Neuron (in vitro differentiated cells): ENCODE measurements at regions not wholly inside any gene's neighbourhood (a gene's known extent, or its start where the extent isn't known, plus 50 kb on each side); places are given as distances from the start of the nearest gene placed in this dataset.

Source experiments
- H2AFZ ChIP-seq: one replicate; pipeline ENCODE4 v1.6.1; 2013; ENCODE audit warnings: low read depth, mild to moderate bottlenecking, inconsistent platforms, low read length, moderate library complexity
- H3K27me3 ChIP-seq: one replicate; pipeline ENCODE4 v1.6.1; 2013; ENCODE audit warnings: low read length; ENCODE audit not compliant: insufficient read depth
- H3K36me3 ChIP-seq: one replicate; pipeline ENCODE4 v1.6.1; 2013; ENCODE audit warnings: low read length; ENCODE audit not compliant: insufficient read depth
- H3K4me1 ChIP-seq: one replicate; pipeline ENCODE4 v1.6.1; 2013; ENCODE audit warnings: low read length; ENCODE audit not compliant: insufficient read depth
- H3K4me3 ChIP-seq: 2 replicates; pipeline ENCODE4 v1.5.1; 2013; ENCODE audit warnings: mild to moderate bottlenecking, low read length, moderate library complexity
- H3K9me3 ChIP-seq: one replicate; pipeline ENCODE4 v1.6.1; 2013; ENCODE audit warnings: low read length

DNA sequence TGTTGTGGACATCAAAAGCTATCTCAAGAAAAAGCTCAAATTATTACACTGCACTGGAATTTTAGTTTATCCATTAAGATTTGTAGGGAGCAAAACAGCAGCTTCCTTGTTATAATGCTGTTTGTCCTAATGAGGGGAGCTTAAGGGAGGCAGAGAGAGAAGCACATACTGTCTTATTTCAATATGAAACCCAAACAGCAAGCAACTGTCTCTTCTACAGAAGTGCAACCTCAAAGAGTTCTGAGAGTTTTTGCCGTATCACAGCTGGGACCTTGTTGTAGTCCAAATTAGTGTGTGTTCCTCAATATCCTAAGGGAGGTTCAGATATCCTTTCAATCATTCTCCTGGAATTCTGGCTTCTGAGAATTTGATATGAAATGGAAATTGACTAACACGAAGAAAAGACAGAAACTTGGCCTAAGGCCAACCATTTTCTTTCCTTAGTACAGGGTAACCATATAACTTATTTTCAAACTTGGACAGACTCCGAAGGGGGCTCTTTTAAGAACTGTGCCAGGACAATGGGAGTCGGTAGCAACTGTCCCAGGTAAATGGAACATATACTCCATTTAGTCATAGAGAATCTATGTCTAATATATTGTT is 149.3 kb upstream of the CCN2 start:
- Histone ChIP-seq H3K4me3 (no peak overlapping the region), H2AFZ (no peak overlapping the region), H3K27me3 (no peaks in the 10 kb centered on the region), H3K4me1 (no peaks in the 10 kb centered on the region), H3K36me3 (no peaks in the 10 kb centered on the region), H3K9me3 (no peaks in the 10 kb centered on the region)

DNA sequence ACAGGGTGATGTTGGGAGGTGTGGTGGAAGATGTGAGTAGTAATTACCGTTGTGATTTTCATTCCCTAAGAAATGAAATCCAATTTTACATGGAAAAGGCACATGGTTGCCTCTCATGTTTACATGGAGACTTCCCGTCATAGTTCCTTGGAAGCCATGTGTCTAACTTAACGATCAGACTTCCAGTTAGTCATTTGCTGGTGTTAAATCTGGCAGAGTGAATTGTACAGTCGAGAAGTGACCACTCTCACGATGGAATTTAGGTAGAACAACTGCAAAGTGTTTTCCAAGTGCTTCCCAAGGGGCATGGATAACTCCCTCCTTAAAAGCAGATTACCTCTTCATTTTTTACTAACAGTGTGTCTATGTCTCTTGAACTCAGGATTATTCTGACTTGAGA is 145.8 kb upstream of the CCN2 start:
- Histone ChIP-seq H2AFZ (no peak overlapping the region), H3K4me1 (no peaks in the 10 kb centered on the region), H3K9me3 (no peaks in the 10 kb centered on the region), H3K4me3 (no peak overlapping the region), H3K36me3 (no peaks in the 10 kb centered on the region), H3K27me3 (no peaks in the 10 kb centered on the region)

DNA sequence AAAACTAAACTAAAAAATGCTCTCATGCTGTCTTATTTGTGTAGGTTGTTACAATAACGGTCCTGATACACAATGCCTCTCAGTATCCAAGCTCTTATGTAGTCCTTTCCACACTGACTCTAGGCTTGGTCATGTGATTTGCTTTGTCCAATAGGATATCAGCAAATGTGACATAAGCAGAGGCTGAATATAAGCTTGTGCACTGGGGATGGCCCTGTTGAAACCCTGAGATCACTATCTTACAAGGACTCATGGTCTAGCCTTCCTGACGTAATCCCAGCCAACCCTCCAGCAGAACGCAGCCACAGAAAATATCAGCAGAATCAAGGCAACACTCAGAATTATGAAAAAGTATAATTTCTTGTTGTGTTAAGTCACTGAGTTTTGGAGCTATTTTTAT is 145.1 kb upstream of the CCN2 start:
- H3K4me1 ChIP-seq, result no peaks in the 10 kb centered on the region
- H3K9me3 ChIP-seq, result no peaks in the 10 kb centered on the region
- no peak overlapping the region for H3K4me3 ChIP-seq
- H3K36me3 ChIP-seq, result no peaks in the 10 kb centered on the region
- H2AFZ ChIP-seq, result no peak overlapping the region
- no peaks in the 10 kb centered on the region for H3K27me3 ChIP-seq

DNA sequence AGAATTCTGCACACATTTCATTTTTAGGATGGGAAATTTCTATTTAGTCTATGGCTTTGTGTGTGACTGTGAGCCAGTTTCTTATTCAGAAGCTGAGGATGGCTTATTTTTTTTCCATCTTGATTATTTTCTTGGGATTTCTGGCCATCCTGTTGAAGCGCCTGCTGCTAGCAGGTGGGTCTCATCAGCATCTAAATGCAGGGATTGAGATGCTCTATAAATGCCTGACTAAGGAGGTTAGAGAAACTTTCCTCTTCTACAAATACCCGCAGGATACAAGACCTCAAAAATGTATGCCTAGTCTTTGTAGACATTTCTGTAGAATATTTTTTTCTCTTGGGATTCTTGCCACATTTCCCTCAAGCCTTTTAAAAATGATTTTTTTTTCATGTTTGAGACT is 138.0 kb upstream of the CCN2 start:
- Histone ChIP-seq H3K4me1 (peaks cover 27% of the 10 kb centered on the region), H3K27me3 (no peaks in the 10 kb centered on the region), H3K9me3 (peaks cover 4% of the 10 kb centered on the region), H3K36me3 (no peaks in the 10 kb centered on the region), H2AFZ (no peak overlapping the region), H3K4me3 (no peak overlapping the region)

DNA sequence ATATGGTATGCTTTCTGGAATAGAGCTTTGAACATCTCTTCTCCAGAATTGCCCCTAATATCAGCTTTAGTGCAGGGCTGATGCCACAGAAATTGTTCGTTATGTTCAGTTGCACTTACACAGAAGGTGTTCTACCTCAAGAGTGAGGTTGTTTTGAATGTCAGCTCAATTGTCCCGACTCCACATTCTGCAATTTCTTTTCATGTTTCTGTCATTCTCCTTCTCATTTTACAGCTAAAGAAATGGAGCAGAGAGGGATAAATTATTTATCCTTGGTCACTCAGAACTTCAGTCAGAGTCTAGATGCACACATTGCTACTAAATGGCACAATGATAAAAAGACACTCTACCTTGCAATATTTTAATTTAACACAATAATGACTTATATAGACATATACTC is 137.0 kb upstream of the CCN2 start:
- Histone ChIP-seq H3K4me1 (peaks cover 27% of the 10 kb centered on the region), H3K9me3 (peaks cover 4% of the 10 kb centered on the region), H2AFZ (no peak overlapping the region), H3K27me3 (no peaks in the 10 kb centered on the region), H3K36me3 (no peaks in the 10 kb centered on the region), H3K4me3 (no peak overlapping the region)

DNA sequence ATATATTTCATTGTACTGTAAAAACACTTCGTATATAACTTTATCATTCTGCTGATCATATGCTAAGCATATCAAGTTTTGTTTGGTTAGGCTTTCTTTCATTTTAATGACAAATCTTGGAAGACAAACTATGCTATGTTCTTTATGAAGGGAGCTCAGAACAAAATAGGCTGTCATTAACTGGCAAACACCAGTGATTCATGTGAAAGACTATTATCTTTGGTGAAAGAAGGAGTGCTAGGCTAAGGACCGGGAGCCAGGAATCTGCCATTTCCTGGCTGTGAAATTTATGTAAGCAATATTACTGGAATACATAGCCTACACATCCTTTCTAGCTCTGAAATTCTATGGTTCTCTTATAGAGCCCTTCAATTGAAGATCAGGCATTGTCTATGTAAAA is 136.2 kb upstream of the CCN2 start:
- H3K27me3 ChIP-seq, result no peaks in the 10 kb centered on the region
- H3K9me3 ChIP-seq, result peaks cover 4% of the 10 kb centered on the region
- H3K36me3 ChIP-seq, result no peaks in the 10 kb centered on the region

DNA sequence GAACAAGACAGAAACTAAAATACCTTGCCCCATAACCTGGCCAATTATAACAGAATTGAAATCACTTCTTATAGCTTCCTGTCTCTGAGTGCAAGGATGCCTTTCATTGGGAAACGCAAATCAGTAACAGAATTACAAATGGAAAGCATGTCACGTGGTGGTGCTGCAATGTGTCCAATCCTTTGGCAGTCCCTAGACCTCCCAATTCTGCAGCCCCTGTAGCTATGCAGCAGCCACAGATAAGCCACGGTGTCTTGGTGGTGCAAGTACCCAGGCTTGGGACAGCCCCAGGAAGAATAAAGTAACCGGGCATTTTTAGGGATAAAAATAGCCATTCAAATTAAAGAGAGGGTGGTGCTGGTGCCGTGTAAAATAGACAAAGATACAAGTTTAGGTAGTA is 134.6 kb upstream of the CCN2 start:
- Histone ChIP-seq H2AFZ (peak overlapping the region; percentile 85), H3K27me3 (no peaks in the 10 kb centered on the region), H3K9me3 (peaks cover 2% of the 10 kb centered on the region), H3K4me3 (no peak overlapping the region), H3K36me3 (no peaks in the 10 kb centered on the region), H3K4me1 (peaks cover 27% of the 10 kb centered on the region)

More for the DNA sequence above, 136.2 kb upstream of the CCN2 start:
- Histone ChIP-seq H2AFZ (peak overlapping the region; percentile 1), H3K4me3 (no peak overlapping the region), H3K4me1 (peaks cover 27% of the 10 kb centered on the region)

DNA sequence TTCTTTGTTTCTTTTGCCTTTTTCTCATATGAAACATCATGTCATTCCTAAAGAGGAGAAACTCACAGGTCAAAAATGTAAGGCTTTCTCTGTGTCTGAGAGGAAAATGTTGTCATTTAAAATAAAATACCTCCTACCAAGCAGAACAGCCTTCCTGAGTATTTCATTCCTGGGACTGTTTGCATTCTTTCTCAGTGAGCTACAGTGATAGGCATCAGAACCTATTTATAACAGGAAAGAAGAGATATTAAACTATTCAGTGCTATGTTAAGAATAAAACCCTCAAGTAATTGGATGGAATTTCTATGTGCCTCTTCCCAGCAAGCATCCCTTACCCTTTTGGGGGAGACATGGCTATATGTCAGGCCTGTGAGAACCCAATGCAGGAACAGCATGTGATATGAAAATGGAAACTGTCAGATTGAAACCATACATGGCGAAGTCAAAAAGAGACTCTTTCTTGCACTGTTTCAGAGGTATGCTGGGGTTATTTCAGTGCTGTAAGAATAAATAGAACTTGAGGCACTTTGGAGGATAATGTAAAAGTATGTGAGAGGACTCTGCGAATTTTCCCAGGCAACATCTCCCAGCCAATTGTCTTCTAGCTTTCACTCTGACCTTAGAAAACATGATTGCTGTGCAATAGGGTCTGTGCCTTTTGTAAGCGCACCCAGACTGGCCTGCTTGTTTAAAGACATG is 133.8 kb upstream of the CCN2 start:
- no peaks in the 10 kb centered on the region for H3K27me3 ChIP-seq
- peak overlapping the region; percentile 85 for H2AFZ ChIP-seq
- H3K9me3 ChIP-seq, result no peaks in the 10 kb centered on the region
- H3K36me3 ChIP-seq, result no peaks in the 10 kb centered on the region
- peaks cover 27% of the 10 kb centered on the region for H3K4me1 ChIP-seq
- no peak overlapping the region for H3K4me3 ChIP-seq

DNA sequence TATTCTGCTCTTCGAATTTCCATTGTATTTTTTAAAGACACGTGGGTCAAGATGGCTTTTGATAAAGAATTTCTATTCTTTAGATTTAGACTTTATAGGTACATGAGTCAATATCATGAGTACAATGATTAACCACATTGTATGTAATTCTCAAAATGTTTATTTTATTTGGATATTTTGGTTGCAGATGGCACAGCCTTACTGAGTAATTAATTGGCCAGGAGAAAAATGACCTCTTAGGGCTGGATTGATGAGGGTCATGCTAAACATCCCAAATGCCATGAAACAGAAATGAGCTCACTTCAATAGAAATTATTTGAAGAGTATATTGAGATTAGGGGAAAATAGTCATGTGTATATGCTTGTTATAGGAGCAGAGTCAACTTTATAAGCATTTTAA is 131.2 kb upstream of the CCN2 start:
- no peaks in the 10 kb centered on the region for H3K36me3 ChIP-seq
- H2AFZ ChIP-seq, result no peak overlapping the region
- no peaks in the 10 kb centered on the region for H3K27me3 ChIP-seq
- no peak overlapping the region for H3K4me3 ChIP-seq
- H3K9me3 ChIP-seq, result no peaks in the 10 kb centered on the region
- H3K4me1 ChIP-seq, result peaks cover 22% of the 10 kb centered on the region

DNA sequence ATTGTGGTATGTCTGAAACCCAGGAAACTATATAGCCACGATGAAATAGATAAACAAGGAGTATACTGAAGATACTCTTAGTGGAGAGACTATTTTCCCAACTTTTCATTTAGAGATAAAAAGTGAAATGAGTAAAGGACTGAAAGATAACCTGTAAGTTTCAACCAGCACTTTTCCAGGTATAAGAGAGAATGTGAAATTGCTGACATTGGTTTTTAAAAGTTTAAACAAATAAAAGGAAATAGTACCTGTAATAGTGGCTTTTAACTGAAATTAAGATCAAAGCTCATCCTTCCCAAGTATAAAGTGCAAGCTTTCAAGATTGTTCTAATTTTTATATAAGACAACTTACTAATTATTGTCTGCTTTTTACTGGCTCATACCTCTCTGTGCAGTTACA is 130.2 kb upstream of the CCN2 start:
- Histone ChIP-seq H3K9me3 (no peaks in the 10 kb centered on the region), H2AFZ (no peak overlapping the region), H3K27me3 (no peaks in the 10 kb centered on the region), H3K4me1 (peaks cover 17% of the 10 kb centered on the region), H3K36me3 (no peaks in the 10 kb centered on the region), H3K4me3 (no peak overlapping the region)

DNA sequence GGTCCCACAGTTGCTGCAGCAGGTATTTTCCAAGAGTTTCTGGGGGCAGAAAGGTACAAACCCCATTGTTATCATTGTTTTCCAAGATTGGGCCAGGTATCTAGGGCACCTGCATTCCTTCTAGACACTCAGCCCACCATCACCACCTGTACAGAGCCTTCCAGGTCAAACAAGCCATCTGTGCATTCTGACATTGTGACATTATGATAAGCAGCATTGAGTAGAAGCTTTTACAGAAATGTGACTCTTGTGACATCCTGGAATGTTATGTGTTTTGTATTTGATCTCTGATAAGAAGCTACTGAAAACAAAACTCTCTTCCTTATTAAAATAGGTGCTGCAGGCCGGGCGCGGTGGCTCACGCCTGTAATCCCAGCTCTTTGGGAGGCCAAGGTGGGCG is 128.1 kb upstream of the CCN2 start:
- Histone ChIP-seq H2AFZ (no peak overlapping the region), H3K36me3 (no peaks in the 10 kb centered on the region), H3K27me3 (no peaks in the 10 kb centered on the region), H3K9me3 (no peaks in the 10 kb centered on the region), H3K4me1 (no peaks in the 10 kb centered on the region), H3K4me3 (no peak overlapping the region)

DNA sequence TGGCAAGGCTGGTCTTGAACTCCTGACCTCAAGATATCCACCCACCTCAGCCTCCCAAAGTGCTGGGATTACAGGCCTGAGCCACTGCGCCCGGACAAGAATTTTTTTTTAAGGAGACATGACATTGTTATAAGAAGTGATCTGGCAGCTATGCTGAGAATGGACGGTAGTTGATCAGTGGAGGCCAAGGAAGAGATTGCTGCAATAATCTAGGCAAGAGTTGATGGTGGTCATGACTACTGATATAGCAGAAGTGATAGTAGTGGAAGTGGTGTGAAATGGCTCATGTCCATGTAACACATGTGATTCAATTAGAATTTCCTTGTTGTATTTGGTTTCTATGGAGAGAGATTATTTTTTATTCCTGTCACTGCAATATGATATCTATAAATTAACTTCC is 125.3 kb upstream of the CCN2 start:
- Histone ChIP-seq H2AFZ (no peak overlapping the region), H3K4me1 (no peaks in the 10 kb centered on the region), H3K9me3 (no peaks in the 10 kb centered on the region), H3K36me3 (no peaks in the 10 kb centered on the region), H3K4me3 (no peak overlapping the region), H3K27me3 (no peaks in the 10 kb centered on the region)

DNA sequence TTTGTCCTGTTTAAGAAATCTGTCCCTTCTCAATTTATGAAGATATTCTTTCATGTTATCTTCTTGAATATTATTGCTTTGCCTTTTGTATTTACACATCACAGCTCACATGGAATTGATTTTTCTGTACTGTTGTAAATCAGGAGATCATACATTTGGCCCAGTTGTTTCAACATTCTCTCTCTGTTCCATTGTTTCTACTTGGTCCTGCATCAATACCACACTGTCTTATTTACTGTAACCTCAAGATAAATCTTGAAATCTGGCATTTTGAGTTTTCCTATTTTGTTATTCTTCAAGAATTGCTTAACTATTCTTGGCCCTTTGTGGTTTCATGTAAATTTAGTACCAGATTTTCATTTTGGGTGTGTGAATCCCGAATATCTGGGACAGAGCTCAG is 121.7 kb upstream of the CCN2 start:
- Histone ChIP-seq H3K27me3 (no peaks in the 10 kb centered on the region), H3K4me3 (no peak overlapping the region), H3K4me1 (peaks cover 12% of the 10 kb centered on the region), H3K9me3 (no peaks in the 10 kb centered on the region), H3K36me3 (no peaks in the 10 kb centered on the region), H2AFZ (no peak overlapping the region)

DNA sequence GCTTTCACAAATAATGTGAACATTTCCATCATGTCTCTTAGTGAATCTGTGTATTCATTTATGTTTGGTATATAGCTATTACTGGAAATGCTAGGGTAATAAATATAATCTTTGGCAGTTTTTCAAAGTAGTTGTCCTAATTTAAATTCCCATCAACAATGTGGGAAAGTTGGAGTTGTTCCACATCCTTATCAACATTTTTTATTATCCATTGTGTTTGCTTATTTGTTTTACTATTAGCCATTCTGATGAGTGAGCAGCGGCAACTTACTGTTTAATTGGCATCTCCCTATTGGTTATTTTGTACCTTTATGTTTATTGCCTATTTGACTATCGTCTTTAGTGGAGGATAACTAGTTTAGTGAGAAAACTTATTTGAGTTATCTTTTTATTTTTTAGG is 121.1 kb upstream of the CCN2 start:
- Histone ChIP-seq H3K4me3 (no peak overlapping the region), H3K4me1 (peaks cover 12% of the 10 kb centered on the region), H3K36me3 (no peaks in the 10 kb centered on the region), H2AFZ (no peak overlapping the region), H3K27me3 (no peaks in the 10 kb centered on the region), H3K9me3 (no peaks in the 10 kb centered on the region)
